ENCODE measurements at regions not wholly inside any gene's neighbourhood (a gene's known extent, or its start where the extent isn't known, plus 50 kb on each side); places are given as distances from the start of the nearest gene placed in this dataset.

DNA sequence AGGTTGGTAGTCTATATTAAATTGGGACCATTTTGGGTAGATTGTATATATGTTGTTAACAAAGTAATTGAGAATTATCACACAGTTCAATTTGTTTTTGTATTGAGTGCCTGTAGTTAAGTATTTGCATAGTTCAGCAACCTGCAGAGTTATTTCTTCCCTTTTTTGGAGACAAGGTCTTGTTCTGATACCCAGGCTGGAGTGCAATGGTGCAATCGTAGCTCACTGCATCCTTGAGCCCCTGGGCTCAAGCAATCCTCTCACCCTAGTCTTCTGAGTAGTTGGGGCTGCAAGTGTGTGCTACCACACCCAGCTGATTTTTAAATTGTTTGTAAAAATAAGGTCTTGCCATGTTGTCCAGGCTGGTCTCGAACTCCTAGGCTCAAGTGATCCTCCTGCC lies 250.5 kb downstream of the UTRN start:
- no peak overlapping the region for H3K27ac ChIP-seq
- intact Hi-C loops (cut with DNase I; ENCODE audit: low total_unique reads) = no loop called here
- WGBS, 2 donors = 86 to 96% methylated on average over 2 of the region's 2 CpGs
- no peaks in the 10 kb centered on the region for H3K27me3 ChIP-seq
- H3K4me3 ChIP-seq = no peak overlapping the region
- H3K9me3 ChIP-seq = no peaks in the 10 kb centered on the region
- no peaks in the 10 kb centered on the region for H3K4me1 ChIP-seq
- no peaks in the 10 kb centered on the region for H3K36me3 ChIP-seq (ENCODE audit: low read depth, missing control alignments)
- no peak for DNase-seq
- TF ChIP-seq, protein P1, sequence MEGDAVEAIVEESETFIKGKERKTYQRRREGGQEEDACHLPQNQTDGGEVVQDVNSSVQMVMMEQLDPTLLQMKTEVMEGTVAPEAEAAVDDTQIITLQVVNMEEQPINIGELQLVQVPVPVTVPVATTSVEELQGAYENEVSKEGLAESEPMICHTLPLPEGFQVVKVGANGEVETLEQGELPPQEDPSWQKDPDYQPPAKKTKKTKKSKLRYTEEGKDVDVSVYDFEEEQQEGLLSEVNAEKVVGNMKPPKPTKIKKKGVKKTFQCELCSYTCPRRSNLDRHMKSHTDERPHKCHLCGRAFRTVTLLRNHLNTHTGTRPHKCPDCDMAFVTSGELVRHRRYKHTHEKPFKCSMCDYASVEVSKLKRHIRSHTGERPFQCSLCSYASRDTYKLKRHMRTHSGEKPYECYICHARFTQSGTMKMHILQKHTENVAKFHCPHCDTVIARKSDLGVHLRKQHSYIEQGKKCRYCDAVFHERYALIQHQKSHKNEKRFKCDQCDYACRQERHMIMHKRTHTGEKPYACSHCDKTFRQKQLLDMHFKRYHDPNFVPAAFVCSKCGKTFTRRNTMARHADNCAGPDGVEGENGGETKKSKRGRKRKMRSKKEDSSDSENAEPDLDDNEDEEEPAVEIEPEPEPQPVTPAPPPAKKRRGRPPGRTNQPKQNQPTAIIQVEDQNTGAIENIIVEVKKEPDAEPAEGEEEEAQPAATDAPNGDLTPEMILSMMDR (IDR thresholded peaks at IDR 0.05) = no peak
- TF ChIP-seq POLR2A (IDR thresholded peaks at IDR 0.05) = no peak

DNA sequence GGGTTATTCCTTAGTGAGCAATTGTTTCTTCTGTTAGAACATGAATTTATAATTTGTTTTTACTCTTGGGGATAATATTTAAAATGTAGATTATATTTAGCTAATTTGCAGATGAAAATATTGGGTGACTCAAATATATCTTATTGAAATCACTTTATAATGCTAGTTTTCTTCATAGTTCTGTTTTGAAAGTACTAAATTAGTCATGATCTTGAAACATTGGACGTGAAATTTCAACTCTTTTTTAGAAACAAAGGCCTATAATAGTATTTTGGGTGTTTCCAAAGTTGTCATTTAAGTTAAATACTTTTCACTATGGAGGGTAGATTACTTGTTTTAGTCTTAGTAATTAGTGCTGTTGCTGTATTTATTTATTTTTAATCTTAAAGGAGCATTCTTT lies 250.9 kb downstream of the UTRN start:
- intact Hi-C loops (cut with DNase I; ENCODE audit: low total_unique reads) = no loop called here
- no peaks in the 10 kb centered on the region for H3K36me3 ChIP-seq (ENCODE audit: low read depth, missing control alignments)
- no peaks in the 10 kb centered on the region for H3K4me1 ChIP-seq
- H3K27ac ChIP-seq = no peak overlapping the region
- DNase-seq = no peak
- TF ChIP-seq, protein P1 (IDR thresholded peaks at IDR 0.05) = no peak
- no peak for TF ChIP-seq POLR2A (IDR thresholded peaks at IDR 0.05)
- no peaks in the 10 kb centered on the region for H3K9me3 ChIP-seq
- H3K4me3 ChIP-seq = no peak overlapping the region
- H3K27me3 ChIP-seq = no peaks in the 10 kb centered on the region
- 81 to 86% methylated on average over 1 of the region's 1 CpG for WGBS, 2 donors

DNA sequence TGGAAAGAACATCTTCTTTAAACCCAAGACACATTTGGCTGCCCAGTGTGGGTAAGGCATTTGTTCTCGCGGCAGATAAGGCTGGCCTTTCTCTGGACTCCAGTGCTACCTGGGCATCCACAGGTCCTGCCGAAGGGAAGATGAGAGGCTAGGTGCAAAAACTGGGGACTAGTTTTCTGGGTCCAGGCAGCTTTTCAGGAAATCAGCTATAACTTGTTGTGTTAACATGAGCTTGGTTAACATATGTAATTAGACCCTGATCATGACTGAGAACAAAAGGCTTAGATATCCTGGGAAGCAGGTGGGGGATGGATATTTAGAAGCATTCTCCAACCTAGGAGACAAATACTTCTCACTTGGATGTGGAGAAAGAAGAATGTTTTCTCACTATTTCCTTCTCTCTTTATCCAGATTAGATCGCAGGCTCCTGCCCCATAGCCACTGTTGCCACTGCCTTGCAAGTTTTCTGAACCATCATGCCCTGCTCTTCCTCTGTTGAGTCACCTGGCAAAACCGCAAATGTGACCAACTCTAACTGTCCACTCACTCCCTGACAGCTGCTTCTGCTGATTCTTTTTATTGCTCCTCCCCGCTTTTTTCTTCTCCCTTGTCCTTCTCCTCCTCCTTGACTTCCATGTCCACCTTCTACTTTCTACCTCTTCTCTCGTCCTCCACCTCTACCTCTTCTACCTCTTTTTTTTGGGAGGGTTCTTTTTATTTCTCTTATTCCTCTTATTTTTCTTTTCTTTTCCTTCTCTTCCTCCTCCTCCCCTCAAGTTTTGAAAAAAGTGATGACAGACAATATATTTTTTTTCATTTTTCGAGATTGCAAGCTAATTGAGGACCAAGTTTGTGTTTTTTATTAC lies 258.1 kb downstream of the UTRN start:
- no peak for DNase-seq
- TF ChIP-seq POLR2A (IDR thresholded peaks at IDR 0.05) = no peak
- TF ChIP-seq, protein P1 (IDR thresholded peaks at IDR 0.05) = no peak
- Histone ChIP-seq H3K27ac (no peak overlapping the region), H3K36me3 (ENCODE audit: low read depth, missing control alignments) (no peaks in the 10 kb centered on the region), H3K27me3 (no peaks in the 10 kb centered on the region), H3K4me3 (no peak overlapping the region), H3K4me1 (no peaks in the 10 kb centered on the region), H3K9me3 (no peaks in the 10 kb centered on the region)
- intact Hi-C loops (cut with DNase I; ENCODE audit: low total_unique reads) = no loop called here
- WGBS, 2 donors = 91 to 92% methylated on average over 8 of the region's 8 CpGs

DNA sequence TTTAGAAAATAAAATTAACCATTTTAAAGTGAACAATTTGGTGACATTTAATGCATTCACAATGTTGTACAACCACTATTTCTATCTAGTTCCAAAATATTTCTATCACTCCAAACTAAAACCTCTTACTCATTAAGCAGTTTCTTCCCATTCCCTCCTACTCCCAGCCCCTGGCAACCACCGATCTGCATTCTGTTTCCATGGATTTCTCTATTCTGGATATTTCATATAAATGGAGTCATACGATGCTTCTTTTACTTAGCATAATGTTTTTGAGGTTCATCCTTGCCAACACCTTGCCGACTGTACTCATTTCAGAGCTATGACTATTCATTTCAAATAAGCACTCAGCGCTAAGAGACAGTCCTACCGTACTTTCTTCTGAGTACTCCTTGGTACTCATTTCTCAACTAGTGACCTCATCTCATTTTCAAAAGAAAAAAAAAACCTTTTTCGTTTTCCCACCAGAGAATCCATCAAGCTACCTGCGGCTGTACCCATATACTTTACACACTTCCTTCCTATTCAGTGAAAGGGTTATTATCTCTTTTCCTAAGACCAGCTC lies 259.2 kb downstream of the UTRN start:
- 96% methylated on average over 7 of the region's 7 CpGs for WGBS, 2 donors
- Histone ChIP-seq H3K4me3 (no peak overlapping the region), H3K27me3 (no peaks in the 10 kb centered on the region), H3K27ac (no peak overlapping the region), H3K36me3 (ENCODE audit: low read depth, missing control alignments) (no peaks in the 10 kb centered on the region), H3K9me3 (no peaks in the 10 kb centered on the region), H3K4me1 (no peaks in the 10 kb centered on the region)
- intact Hi-C loops (cut with DNase I; ENCODE audit: low total_unique reads) = no loop called here
- DNase-seq = no peak
- TF ChIP-seq POLR2A (IDR thresholded peaks at IDR 0.05) = no peak
- TF ChIP-seq, protein P1 (IDR thresholded peaks at IDR 0.05) = no peak
